Inferior parietal cortex (tissue), 1 donor: ENCODE measurements at regions not wholly inside any gene's neighbourhood (a gene's known extent, or its start where the extent isn't known, plus 50 kb on each side); places are given as distances from the start of the nearest gene placed in this dataset.
A peak's percentile ranks its signal among the peaks of the same experiment; 100 is the strongest.

Experiments
- DNase-seq: peaks from one replicate; pipeline ENCODE4 v3.0.0-alpha.2; 2016; ENCODE audit errors: extremely low spot score

DNA sequence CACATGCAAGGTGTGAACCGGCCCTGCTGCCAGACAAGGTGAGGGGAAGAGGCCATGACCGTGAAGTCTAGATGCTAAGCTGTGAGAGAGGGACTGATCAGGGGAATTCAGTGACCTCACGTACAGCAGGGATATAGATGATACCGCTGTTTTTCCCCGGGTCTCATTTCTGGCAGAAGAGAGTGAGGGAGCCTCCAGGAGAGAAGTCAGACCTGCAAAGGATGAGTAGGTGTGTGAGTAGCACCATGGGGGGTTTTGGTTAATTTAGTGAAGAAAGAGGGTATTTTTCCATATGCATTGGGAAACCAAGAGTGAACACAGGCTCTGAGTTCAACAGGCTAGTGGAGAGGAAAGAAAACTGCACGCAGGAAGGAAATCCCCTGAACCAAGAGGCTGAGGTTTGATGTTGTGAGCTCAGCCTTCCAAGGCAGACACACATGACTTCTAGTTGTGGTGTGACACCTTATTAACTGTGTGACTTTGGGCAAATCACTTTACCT lies 127.6 kb upstream of the GATB start:
- no peak for DNase-seq

DNA sequence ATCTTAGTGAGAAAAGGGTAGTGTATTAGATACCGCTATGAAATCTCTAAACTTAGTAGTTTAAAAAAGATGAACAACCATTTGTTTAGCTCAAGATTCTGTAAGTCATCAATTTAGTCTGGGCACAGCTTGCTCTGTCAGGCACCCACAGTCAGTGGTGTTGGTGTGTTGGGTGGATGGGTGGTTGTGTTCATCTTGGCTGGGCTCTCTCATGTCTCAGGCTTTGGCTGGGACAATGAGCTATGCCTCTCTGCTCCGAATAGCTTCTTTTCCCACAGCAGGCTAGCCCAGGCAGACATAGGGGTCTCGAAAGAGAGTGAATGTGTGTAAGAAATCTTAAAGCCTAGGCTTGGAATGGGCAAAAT lies 127.0 kb upstream of the GATB start:
- no peak for DNase-seq

DNA sequence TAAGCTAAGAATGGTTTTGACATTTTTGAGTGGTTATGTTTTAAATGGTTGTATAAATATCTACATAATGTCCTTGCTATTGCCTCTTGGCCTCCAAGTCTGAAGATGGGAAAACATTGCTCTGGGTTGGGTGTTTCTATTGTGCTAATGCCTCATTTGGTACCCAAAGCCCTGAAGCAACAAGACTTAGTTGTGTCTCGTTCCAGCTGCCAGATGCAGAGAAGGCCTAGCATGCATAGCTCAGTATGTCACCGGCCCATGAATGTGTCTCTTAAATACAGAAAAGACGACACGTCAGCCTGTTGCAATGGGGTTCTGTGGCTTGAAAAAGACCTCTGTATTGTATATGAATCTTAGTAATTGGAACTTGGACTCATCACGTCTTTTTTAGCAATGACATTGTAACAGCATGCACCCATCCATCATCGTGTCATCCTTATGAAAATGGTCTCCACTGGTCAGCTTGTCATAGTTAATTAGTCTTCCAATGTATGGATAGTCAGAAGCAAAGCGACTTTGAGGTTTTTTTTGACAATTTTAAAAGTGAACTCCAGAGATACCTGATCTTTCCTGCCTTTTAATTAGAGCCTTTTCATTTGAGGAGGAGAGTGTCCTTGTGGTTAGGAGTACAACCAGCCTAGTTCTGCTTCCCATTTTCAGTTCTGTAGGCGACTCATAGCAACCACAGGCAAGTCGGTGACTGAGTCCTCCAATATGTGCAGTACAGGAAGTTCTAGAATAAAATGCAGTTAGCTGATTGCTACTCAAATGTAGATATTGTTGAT lies 126.4 kb upstream of the GATB start:
- peak; percentile 44 for DNase-seq

DNA sequence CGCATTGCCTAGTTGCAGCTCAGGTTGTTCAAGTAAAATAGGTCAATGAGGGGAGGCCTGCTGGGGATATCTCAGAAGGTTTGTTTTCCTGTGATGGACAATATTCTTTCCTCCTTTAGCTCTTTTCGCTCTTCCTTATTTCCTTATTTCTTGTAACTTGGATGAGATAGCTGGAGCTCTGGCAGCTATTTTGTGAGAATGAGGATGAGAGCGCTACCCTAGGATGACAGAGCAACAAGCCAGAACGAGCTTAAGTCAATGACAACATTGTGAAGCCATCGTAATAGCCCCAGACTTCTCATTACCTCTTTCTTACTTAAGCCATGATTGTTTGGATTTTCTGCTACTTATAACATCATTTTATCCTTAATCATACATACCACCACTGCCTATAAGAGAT lies 124.3 kb upstream of the GATB start:
- DNase-seq, result no peak

GRCh38 chr4:151883747-151884146 lies 122.9 kb upstream of the GATB start:
- no peak for DNase-seq

GRCh38 chr4:151882072-151882803 lies 121.4 kb upstream of the GATB start:
- DNase-seq, result no peak

GRCh38 chr4:151879705-151880445 lies 119.1 kb upstream of the GATB start:
- DNase-seq, result no peak

DNA sequence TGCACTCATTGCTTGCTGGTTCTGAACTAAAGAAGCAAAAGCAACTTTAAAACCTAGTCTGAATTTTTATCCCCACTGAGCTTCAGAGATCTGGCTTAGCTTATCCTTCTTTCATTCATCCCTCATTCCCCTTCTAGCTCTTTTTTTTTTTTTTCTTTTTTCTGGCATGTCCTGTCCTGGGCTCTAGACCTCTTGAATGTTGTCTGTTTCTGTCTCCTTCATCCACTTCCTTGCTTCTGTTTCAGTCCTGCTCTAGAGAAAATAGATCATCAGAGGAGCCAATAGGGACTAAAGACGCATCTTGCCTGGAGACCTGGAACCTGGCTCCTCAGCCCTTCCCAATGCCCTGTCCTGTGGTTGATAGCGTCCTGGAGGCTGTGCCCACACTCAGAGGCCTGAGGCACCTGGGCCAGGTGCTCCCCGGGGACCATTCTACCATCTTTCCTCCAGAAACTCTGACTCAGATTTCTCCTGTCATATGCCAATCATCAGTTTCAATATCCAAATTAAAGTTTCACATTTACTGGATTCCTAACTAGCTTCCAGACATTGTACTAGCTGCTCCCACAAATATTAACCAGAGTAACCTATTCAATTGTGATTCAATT lies 115.7 kb upstream of the GATB start:
- DNase-seq, result no peak

- DNase-seq, result no peak
These were observed 113.5 kb upstream of the GATB start for GRCh38 chr4:151874328-151874727.

DNA sequence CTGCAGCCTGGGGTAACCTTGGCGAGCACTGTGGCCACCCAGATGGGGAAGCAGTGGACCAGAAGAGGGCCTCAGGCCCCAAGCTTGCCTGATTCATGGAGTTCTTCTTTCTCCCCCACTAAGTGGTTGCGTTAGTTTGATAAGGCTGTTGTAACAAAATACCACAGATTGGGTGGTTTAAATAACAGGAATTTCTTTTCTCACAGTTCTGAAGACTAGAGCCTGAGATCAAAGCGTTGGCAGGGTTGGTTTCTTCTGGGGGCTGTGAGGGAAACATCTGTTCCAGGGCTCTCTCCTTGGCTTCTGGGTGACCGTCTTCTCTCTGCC lies 105.7 kb upstream of the GATB start:
- no peak for DNase-seq

- DNase-seq, result peak; percentile 51
These were observed 105.2 kb upstream of the GATB start for GRCh38 chr4:151865744-151866591.

GRCh38 chr4:151865312-151865711 lies 104.5 kb upstream of the GATB start:
- DNase-seq, result peak; percentile 77

DNA sequence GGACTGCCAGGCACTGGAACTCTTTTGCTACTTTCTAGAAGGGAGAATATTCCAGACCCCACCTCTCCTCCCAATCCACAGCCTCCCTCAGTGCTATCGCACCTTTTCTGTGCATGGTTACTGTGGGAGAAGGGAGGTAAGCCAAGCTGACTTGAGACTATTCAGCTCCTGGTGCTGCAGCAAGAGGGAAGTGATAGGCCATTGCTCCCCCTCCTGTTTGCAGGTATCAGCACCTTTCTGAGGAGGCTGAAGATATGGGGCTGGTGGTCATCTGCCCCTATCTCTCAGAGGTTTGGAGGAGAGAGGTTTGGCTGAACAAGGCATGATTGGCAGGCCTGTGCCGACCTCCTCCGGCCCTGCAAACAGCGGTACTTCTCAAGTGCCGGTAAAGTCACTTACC lies 103.3 kb upstream of the GATB start:
- no peak for DNase-seq

DNA sequence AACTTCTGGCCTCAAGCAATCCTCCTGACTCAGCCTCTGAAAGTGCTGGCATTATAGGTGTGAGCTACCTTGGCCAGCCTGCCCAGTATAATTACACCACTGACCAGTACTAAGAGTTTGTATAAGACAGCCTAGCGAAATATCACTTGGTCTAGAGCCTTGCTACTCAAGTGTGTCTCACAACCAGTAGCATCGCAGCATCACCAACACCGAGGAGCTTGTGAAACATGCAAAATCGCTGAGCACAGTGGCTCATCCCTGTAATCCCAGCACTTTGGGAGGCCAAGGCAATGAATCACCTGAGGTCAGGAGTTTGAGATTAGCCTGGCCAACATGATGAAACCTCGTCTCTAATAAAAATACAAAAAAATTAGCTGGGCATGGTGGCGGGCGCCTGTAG lies 102.0 kb upstream of the GATB start:
- no peak for DNase-seq

DNA sequence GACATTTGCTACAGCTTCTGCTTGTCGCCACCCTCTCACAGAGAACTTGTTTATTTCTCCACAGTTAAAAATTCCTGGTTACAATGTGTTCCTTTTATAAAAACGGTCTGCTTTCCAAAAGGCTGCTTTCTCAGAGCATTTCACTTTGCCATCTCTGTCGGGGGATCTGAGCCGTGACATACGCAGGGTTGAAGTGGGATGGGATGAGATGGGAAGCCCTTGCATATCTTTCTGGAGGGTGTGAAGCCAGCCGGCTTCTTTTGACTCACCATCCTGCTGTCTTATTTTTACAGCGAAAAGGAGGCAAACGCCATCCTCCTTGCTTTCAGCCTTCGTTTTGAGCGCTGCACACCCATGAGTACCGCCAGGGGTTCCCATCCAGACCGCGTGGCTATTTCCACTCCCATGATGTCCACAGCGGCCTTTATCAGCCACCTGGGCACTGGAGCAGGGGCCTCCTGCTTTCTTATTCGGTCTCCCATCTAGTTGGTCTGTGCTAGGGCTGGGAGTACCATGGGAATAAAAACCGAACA lies 99.8 kb upstream of the GATB start:
- peak; percentile 48 for DNase-seq

DNA sequence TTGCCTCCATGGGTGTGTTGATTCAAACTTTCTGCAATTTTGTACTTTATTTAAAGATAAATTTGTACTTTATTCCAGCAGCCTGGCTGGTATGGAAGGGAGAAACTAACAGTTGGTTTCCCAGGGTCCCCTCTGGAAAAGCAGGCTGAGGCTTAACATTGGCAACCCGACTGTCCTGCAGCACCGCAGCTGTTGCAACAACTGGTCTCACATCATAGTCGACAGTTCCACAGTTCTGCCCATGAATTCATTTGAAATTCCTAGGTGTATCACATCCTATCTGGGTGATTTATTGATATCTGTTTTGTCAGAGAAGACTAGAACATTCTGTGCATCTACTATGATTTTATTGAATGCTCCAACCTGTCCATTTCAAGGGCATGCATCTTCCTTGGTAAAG lies 98.8 kb upstream of the GATB start:
- DNase-seq, result no peak

- DNase-seq, result no peak
These were observed 97.5 kb upstream of the GATB start for GRCh38 chr4:151858356-151858755.

DNA sequence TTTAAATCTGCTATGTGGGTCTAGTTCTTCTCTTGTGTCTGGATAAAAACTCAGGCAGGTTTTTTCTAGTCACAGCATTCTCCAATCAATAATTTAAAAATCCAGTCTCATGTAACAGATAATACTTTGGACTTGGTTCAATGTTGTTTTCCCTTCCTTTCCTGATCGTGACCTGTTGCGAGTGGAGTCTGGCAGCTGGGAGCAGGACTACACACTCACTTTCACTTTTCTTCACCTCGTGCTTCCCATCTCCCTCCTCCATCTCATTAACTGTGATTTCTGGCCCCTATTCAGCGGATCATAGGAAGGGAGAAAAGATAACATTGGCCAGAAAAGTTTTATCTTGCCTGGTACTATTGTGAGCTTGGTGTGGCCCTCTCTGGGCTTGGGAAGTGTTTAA lies 96.6 kb upstream of the GATB start:
- DNase-seq, result no peak

GRCh38 chr4:151855747-151856146 lies 94.9 kb upstream of the GATB start:
- no peak for DNase-seq

DNA sequence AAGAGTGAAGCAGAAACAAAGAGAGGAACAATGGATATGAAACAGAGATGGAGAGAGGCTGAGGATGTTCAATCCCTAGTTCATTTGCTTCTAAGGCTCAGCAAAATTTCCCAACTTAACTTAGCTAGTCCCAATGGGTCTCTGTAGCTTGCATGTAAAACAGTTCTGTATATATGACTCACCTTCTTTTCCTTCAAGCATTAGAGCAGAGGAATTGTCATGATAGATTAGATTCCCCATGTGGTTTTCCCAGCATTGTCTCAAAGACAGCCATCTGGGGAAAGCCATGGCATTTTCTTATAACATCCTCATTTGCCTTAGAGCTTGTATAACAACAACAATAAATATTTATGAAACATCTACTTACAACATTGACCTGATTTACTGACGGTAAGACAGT lies 93.9 kb upstream of the GATB start:
- DNase-seq, result no peak

DNA sequence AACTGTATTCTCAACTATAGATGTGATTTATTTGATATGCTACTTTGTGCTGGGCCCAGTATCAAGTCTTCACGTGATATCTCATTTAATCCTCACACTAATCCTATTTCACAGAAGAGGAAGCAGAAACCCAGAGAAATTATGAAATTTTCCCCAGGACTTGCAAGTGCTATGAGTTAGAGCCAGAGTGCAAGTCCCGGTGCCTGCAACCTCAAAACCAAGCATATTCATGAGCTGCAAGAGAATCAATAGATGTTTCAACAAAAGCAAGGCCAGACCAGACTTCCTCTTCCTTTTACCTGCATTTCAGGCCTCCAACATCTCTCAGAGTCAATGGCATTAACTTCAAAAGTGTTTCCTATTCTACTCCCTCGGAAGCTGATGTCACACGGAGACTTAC lies 92.2 kb upstream of the GATB start:
- DNase-seq, result no peak
